HG02981 (cell line): ENCODE measurements at regions not wholly inside any gene's neighbourhood (a gene's known extent, or its start where the extent isn't known, plus 50 kb on each side); places are given as distances from the start of the nearest gene placed in this dataset.

Experiments used
- ATAC-seq: cut with Tn5 transposase; IDR thresholded peaks from one replicate; pipeline ENCODE4 v1.9.1; 2021; ENCODE audit warnings: mild to moderate bottlenecking, moderate library complexity; ENCODE audit not compliant: unreplicated experiment

GRCh38 chr2:19141234-19142004 lies 217.0 kb downstream of the OSR1 start:
- no peak for ATAC-seq

DNA sequence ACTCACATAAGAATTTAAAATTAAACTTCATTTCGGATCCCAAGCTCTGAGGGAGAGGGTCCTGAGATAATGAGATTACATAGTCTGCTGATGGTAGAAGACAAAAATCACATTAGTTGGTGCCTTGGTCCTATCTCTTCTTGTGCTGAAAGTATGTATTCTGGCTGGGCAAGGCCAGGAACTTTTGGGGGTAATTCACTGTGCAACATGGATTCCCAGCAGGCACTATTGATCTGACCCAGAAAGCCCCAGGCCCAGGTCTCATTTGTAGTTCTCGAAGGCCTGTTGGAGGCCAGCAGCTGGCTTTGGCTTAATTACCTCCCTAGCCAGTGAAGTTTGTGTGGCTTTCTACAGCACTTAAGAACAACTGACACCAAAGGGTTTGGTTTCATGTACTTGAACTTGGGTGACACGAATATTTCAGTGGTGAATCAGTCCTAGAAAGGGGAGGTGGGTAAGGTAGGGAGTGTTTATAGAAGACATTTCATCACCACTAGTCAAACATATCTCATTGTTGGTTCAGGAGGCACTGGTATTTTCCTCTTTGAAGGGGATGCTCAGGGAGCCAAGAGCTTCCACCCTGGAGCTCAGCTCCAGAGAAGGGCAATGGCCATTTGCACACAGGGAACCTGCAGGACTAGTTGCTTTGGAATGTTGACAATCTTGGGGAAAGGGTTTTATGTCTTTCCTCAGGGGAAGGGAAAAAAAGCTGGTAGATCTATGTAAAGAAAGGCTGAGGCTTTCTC lies 217.8 kb downstream of the OSR1 start:
- no peak for ATAC-seq

GRCh38 chr2:19139386-19139785 lies 219.0 kb downstream of the OSR1 start:
- no peak for ATAC-seq

DNA sequence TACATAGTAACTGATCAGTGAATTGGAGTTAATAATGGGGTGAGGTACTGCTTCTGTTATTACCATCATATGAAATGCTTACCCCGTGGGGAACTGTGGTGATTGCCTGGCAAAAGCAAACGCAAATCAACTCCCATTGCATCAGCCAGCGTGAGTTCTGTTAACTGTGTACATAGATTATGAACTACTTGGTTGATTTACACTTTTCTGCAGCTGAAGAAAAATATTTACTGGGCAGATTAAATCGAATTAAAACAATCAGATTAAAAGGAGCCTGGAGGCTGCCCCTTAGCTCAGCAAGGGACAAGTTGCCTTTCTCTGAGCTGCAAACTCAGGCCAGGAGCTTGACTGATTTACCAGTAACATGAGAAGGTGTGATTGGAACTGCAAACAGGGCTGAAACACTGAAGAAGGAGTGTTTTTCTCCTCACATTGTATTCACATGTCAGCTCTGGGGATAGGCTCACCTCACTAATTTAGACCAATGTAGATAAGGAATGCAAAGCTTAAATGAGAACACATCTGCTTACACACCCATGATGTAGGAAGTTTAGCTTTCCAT lies 220.1 kb downstream of the OSR1 start:
- no peak for ATAC-seq

DNA sequence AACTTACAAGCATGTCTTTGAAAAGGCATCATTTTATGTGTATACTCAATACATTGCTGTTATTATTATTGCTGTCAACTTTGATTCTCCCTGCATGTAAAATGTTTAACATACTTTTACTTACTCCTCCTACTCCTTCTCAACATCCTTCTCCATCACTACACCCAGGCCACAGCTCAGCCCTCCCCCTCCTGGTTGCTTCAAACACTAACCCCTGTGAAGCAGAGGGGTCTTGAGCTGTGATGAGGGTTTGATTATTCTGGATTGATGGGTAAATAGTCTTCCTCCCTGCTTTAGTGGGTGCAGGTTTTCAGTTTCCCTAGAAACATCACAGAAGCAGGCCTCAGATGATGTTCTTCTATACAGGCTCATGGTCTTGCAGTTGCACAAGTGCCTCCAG lies 221.0 kb downstream of the OSR1 start:
- ATAC-seq, result no peak

DNA sequence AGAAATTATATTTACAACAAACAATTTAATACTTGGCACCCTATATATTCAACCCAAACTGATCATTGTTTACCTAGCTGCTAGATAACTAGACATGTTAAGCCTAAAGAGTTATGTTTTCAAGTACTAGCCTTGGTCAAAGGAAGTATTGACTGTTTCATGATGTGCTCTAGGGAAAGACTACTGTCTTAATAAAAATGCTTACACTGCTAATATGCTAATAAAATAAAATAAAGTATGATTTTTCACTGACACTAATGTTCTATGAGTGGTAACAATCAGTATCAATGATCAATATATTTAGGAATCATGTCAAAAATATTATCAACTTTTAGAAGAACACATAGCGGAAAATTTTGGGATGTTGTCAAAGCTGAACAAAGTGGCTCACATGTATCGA lies 225.5 kb downstream of the OSR1 start:
- no peak for ATAC-seq

GRCh38 chr2:19131871-19132270 lies 226.6 kb downstream of the OSR1 start:
- ATAC-seq, result no peak

DNA sequence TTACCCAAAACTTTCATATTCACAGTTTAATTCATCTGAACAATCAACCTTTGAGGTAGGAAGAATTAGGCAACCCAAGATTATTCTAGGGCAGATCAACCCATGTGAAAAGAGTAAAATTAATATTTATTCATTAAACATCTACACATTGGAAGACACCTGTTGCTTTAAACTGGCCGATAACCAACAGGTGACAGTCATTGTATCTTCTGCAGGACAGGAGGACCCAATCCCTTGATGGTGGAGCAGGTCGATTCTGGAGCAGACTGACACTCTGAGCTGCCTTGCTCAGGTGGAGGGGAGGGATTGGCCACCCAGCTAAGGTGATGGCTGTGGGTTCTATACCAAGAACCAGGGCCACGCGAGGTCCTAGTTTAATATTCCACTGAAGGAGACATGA lies 230.3 kb downstream of the OSR1 start:
- ATAC-seq, result no peak

- ATAC-seq, result no peak
Observed at GRCh38 chr2:19127616-19128015, 230.8 kb downstream of the OSR1 start.

DNA sequence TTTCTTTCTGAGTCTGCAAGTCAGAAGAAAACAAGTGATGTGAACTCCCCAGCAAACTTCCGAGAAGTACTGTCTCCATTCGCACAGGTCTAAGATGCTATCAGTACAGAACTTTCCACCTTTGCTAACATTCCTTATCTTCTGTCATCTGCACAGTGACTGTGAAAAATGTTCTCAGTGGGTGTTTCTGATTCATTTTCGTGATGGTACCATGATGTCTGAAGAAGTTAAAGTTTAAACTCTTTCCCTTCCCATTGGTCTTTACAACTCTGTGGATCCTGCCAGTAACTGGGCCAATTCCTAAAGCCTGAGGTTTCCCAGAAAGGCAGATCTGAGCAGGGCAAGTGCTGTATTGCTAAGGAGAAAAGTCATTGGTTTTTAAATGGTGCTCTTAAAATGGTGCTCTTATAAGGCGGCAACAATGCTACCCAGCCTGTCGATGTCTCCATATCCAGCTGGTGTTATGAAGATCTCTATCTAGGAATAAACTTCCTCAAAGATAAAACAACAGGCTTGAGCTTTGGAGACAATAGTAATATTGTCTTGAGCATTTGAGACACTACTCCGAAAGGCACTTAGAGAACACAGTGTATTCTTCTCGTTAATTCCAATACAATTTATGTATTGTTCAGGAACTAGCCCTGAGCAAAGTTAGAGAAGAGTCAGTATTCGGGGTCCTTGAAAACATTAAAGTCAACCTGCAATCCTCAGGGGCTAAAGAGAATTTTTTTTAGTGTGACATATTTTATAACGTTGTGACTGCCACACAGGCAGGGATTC lies 232.3 kb downstream of the OSR1 start:
- no peak for ATAC-seq

GRCh38 chr2:19124135-19124534 lies 234.3 kb downstream of the OSR1 start:
- no peak for ATAC-seq

DNA sequence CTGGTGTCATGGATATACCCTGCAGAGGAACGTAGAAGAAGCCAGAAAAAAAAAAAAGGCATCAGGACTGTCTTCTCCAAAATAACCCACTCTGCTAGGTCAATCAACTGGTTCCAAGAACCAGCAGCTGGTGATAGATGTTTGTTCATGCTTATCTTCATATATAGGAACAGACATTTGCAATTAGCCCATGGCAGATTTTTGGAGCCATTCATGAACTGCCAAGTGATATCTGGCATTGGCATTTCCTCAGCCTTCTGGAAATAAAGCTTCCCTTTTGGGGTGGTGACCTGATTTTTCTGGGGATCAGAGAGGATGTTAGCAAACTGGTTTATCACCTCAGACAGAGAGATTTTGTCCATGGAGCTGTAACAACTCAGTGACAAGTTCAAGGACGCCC lies 234.9 kb downstream of the OSR1 start:
- ATAC-seq, result no peak

- ATAC-seq, result no peak
Observed at GRCh38 chr2:19122220-19122619, 236.2 kb downstream of the OSR1 start.

DNA sequence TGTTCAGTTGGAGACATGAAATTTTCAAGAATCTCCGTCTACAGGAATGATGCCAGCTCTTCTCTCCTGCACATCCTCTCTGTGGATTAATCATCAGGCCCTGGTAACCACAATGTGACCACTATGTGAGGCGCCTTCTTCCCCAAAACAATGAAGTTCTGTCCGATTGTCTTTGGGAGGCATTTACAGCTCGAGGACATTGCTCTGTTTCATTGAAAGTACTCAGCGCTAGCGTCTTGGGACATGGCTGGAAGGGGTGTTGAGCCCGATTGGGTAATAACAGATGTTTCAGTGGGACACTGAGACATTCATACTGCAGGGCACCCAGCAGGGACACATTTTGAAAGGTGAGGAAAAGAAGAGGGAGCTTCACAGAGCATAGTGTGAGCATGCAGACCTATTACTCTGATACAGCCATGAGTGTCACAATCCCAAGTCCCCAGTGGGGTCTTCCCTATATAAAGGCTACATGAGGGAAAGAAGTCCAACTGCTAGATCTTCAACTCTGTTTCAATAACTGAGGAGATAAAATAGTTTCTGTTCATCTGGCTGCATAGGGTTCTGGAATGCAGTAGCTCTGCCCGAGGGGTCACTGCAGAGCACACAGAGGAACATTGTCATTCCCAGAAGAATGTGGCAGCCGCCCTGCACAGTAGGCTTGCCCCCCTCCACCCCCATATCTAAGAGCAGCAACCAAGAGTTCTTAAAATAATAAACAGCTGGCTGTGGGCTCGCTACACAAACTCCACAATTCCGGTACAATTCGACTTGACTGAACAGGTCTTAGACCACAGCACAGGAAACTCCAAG lies 237.3 kb downstream of the OSR1 start:
- no peak for ATAC-seq

DNA sequence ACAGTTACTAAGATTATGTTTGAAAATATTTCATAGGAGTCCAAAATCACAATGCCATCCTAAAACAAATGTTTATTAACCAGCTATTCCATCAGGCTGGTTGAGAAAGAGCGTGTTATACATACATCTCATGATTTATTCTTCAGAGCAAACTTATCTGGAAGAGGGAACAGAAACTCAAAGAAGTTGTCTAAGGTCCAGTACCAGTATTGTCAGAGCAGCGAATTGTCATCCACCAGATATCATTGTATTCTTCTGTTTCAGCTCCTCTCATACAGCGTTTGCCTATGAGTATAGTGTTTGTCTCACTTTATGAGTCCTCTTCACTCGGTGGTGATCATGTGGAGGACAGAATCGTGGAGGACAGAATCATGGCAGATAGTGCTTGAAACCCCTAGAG lies 238.2 kb downstream of the OSR1 start:
- no peak for ATAC-seq

GRCh38 chr2:19119326-19120001 lies 239.0 kb downstream of the OSR1 start:
- ATAC-seq, result no peak

GRCh38 chr2:19116918-19117317 lies 241.5 kb downstream of the OSR1 start:
- ATAC-seq, result no peak

DNA sequence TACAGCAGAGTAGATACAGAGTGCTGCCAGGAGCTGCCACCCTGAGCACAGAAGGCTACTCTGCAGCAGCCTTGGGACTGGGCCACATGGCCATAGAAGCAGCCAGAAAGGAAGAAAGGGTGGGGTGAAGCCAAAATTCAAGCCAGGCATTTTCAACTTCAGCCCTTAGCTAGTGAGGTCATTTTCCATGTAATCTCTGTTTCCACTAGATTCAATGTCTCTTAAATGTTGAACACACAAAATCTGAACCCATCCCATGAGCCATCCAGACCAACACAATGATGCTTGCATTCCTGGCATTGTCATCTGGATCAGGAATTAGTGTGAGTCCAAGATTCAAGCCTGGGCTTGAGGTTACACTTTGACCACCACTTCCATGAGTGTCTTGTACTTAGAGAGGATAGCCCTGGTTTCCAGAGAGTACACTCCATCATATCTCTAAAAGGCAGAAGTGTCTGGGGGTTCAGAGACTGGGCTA lies 243.6 kb downstream of the OSR1 start:
- no peak for ATAC-seq

- no peak for ATAC-seq
Observed at GRCh38 chr2:19114126-19114525, 244.3 kb downstream of the OSR1 start.

- ATAC-seq, result no peak
Observed at GRCh38 chr2:19111354-19111753, 247.1 kb downstream of the OSR1 start.
